Cardiac fibroblast (primary cell): ENCODE measurements at regions not wholly inside any gene's neighbourhood (a gene's known extent, or its start where the extent isn't known, plus 50 kb on each side); places are given as distances from the start of the nearest gene placed in this dataset.

Source experiments
- DNase-seq, 2 donors: peaks; one replicate each; pipeline versions ENCODE4 v3.0.0 to v3.0.0-alpha.2; 2010; ENCODE audit warnings: low read depth in 2 of 2
- H3K4me3 ChIP-seq, 2 donors: replicated peaks in 1 of 2; 1 replicate in 1 of 2; 2 replicates in 1 of 2; pipeline ENCODE4 v1.5.1; 2011; ENCODE audit warnings: low read depth in 2 of 2, low read length in 2 of 2, mild to moderate bottlenecking in 2 of 2, moderate library complexity in 1 of 2
- CTCF ChIP-seq: IDR thresholded peaks from one replicate; pipeline ENCODE4 v1.5.1; 2011; ENCODE audit warnings: low read depth, mild to moderate bottlenecking, low read length, inconsistent platforms

GRCh38 chr7:128167042-128167701 is 73.9 kb upstream of the LEP start:
- DNase-seq, result peak; percentile 48 to 53
- H3K4me3 ChIP-seq, result peak overlapping the region; percentile 7 to 26

GRCh38 chr7:128167791-128168666 is 73.0 kb upstream of the LEP start:
- no peak for DNase-seq
- H3K4me3 ChIP-seq, result no peak overlapping the region
- TF ChIP-seq CTCF, result no peak

More at GRCh38 chr7:128167042-128167701, 73.9 kb upstream of the LEP start:
- no peak for TF ChIP-seq CTCF

GRCh38 chr7:128168667-128169210 is 72.3 kb upstream of the LEP start:
- DNase-seq, result peak; percentile 6 to 19

GRCh38 chr7:128170461-128170860 is 70.6 kb upstream of the LEP start:
- no peak for TF ChIP-seq CTCF
- H3K4me3 ChIP-seq, result no peak overlapping the region
- no peak for DNase-seq

More at GRCh38 chr7:128168667-128169210, 72.3 kb upstream of the LEP start:
- no peak overlapping the region for H3K4me3 ChIP-seq
- TF ChIP-seq CTCF, result no peak

GRCh38 chr7:128171342-128171918 is 69.6 kb upstream of the LEP start:
- H3K4me3 ChIP-seq, result no peak overlapping the region
- no peak for TF ChIP-seq CTCF
- DNase-seq, result no peak

- DNase-seq, result no peak
- TF ChIP-seq CTCF, result no peak
- H3K4me3 ChIP-seq, result no peak overlapping the region
Measured at GRCh38 chr7:128172151-128172550, 68.9 kb upstream of the LEP start.
